Suppressor macrophage treated with lipopolysaccharide for 4 hours (primary cell): ENCODE measurements at regions not wholly inside any gene's neighbourhood (a gene's known extent, or its start where the extent isn't known, plus 50 kb on each side); places are given as distances from the start of the nearest gene placed in this dataset.
"Not testable (repeated sequence)": the region's sequence is repeated elsewhere in the genome, so short reads cannot be mapped to it uniquely, and the experiment has no call there.

Experiments
- DNase-seq: peaks from one replicate; pipeline ENCODE4 v3.0.0-alpha.2; 2020

GRCh38 chr10:117601716-117602115 is 59.2 kb downstream of the EMX2 start:
- no peak for DNase-seq

DNA sequence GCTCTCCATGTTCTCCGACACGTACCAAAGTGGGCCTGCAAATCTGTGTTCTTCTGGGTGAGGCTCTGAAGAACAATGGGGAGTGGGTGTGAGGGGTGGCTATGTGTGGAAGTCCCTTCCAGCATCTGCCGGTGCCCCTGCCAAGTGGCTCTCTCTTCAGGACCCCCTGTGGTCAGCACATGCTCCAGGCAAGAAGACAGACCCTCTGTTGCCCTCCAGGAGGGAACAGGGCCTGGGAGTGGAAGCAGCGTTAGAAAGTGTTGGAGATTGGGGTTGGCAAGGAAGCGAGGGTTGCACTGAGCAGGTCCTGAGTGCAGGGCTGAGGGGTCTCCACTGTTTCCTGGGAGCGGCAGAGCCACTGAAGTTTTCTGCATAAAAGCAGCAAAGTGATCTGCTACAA is 60.5 kb downstream of the EMX2 start:
- no peak for DNase-seq

DNA sequence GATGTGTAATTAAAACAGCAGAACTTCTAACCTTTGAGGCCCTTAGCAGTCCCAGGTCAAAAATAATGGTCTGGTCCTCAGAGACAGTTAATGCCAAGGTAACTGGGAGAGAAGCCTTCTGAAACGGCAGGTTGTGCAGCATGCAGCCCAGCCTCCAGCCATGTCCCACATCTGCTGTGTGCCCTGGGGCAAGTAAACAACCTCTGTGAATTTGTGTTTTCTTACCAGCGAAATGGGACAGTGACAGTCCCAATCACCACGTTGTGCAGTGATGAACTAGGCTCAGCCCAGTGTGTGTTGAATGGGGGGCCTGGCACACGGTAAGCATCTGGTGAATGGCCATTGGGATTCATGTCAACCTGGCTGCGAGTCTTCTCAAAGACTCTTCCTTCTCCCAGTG is 61.2 kb downstream of the EMX2 start:
- DNase-seq = no peak

GRCh38 chr10:117609095-117609795 is 66.7 kb downstream of the EMX2 start:
- DNase-seq = no peak

- no peak for DNase-seq
Measured at GRCh38 chr10:117609796-117610170, 67.2 kb downstream of the EMX2 start.

DNA sequence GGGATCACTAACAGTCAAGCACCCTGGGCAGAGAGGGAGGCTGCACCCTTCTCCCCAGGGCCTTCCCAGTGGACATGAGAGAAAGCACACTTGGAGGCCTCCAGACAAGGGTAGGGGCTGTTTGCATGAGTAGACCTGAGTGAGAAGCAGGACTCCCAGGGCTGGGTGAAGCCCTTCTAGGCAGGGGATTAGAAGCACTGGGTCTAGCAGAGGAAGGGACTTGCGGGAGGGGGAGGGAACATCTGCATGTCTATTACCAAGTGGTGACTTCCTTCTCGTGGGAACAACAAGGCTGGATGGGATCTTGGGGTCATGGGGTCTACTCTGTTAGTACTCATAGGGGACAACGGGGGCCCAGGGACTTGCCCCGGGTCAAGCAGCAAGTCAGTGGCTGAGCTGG is 67.8 kb downstream of the EMX2 start:
- DNase-seq = no peak

DNA sequence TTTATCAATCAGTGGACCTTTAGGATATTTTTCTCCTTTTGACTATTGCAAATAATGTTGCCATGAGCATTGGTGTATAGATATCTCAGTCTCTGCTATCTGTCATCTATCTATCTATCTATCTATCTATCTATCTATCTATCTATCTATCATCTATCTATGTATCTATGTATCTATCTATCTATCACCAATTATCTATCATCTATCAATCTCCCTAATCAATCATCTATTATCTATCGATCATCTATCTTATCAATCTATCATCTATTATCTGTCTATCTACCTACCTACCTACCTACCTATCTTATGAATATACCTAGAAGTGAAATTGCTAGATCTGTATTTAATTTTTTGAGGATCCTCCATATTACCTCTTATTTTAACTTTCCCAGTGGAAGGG is 69.6 kb downstream of the EMX2 start:
- no peak for DNase-seq

- DNase-seq = no peak
Measured at GRCh38 chr10:117615649-117616048, 73.1 kb downstream of the EMX2 start.

DNA sequence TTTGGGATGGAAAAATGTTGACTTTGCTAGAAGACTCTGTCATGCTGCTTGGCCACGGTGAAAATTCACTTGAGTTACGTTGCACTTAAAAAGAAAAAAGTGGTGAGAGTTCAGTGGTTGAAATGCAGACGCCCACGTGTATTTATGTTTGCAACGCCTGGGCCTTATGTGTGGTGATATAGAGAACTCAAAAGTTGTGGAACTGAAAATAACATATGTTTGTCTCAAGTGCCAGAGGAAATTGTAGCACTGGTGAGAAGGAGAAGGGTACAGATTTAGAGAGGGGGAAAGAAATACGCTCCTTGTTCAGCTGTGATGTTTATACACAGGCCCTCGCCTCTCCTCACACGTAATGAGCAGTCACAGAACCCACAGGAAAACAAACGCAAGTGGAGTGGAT is 73.6 kb downstream of the EMX2 start:
- no peak for DNase-seq

GRCh38 chr10:117617086-117617485 is 74.5 kb downstream of the EMX2 start:
- no peak for DNase-seq

DNA sequence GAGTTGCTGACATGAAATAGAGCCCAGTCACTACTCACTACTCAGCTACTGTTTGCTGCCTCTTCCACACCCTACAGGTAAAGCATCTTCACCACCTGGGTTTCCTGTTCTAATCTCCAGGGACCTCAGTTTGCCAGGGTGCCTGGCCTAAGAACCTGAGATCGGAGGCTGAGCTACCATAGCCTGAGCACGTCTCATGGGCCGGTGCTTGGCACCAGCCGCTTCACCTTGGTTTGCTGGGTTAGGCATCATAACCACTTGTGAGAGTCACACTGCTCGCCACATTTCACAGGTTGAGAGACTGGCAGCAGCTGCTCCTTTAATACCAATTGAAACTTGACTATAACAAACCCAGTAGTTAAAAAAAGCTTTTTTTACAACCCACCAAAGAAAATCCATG is 75.1 kb downstream of the EMX2 start:
- DNase-seq = no peak

- no peak for DNase-seq
Measured at GRCh38 chr10:117619223-117619622, 76.7 kb downstream of the EMX2 start.

- no peak for DNase-seq
Measured at GRCh38 chr10:117619707-117620405, 77.3 kb downstream of the EMX2 start.

DNA sequence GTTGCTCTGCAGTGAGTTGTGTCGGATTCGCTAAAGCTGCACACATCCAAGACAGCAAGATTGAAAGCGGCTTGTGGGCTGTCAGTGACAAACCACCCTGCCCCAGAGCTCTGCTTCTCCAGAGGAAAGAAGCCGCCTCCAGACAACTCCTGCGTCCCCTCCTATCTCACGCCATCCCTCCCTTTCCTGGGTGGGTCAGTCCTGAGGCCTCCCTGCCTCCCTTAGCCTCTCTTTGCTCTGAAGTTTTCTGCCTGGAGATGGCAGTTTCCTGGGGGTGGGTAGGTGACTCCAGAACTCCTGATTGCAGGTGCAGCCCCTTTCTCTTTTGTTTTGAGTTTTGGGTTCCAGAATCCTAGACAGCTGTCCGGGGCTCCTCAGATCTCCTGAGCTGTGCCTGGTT is 78.7 kb downstream of the EMX2 start:
- no peak for DNase-seq

DNA sequence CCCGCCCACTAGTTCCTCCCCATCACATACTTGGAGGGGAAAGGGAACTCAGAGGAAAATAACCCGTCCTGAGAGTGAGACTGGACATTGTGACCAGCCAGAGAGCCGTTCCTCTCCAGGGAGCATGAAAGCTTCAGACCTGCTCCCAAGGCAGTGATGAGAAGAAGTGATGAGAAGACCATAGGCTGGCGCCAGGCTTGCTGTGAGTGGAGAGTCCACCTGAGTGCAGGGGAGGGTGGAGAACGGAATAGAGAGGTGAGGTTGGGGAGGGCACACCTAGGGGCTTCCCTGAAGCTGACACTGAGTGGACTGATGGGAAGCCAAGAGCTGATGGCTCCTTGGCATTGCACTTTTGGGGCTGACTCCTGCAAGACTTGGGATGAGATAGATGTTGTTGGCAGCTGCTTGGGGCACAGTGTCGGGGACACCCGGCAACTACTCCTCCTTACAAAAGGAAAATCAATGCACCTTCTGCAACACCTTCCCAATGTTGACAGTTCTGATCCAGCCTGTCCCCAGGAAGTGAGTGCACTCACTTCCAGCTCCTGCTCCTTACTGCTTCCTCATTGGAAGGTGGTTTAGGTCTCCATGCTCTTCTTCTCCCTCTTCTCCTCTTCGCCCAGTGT is 79.4 kb downstream of the EMX2 start:
- DNase-seq = no peak

GRCh38 chr10:117622471-117623184 is 80.1 kb downstream of the EMX2 start:
- no peak for DNase-seq

- no peak for DNase-seq
Measured at GRCh38 chr10:117626228-117626627, 83.7 kb downstream of the EMX2 start.

- no peak for DNase-seq
Measured at GRCh38 chr10:117627561-117627960, 85.0 kb downstream of the EMX2 start.

DNA sequence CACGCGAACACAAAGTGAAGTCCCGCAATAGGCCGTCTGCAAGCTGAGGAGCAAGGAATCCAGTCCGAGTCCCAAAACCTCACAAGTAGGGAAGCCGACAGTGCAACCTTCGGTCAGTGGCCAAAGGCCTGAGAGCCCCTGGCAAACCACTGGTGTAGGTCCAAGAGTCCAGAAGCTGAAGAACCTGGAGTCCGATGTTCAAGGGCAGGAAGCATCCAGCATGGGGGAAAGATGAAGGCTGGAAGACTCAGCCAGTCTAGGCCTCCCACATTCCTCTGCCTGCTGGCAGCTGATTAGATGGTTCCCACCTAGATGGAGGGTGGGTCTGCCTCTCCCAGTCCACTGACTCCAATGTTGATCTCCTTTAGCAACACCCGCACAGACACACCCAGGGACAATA is 87.2 kb downstream of the EMX2 start:
- DNase-seq = not testable (repeated sequence)

- no peak for DNase-seq
Measured at GRCh38 chr10:117631276-117632145, 89.0 kb downstream of the EMX2 start.

DNA sequence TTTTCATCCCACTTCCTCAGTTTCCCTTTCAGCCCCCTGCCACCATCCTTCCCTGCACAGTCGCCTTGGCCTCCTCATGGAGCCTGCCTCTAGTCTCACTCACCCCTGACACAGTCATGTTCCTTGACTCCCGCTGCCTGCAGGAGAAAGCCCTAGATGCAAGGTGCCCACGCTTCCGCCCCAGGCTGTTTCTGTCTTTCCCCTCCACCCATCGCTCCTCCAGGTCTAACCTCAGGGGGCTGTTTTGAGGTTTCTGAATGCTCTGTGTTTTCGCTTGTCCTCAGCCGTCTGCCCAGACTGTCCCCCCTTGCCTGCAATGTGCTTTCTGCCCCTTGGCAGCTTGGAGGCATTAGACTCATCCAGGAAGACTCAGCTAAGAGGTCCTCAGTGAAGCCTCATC is 89.9 kb downstream of the EMX2 start:
- no peak for DNase-seq

GRCh38 chr10:117635826-117636225 is 93.3 kb downstream of the EMX2 start:
- no peak for DNase-seq

- no peak for DNase-seq
Measured at GRCh38 chr10:117638200-117638599, 95.7 kb downstream of the EMX2 start.
